ENCODE measurements at regions not wholly inside any gene's neighbourhood (a gene's known extent, or its start where the extent isn't known, plus 50 kb on each side); places are given as distances from the start of the nearest gene placed in this dataset.

DNA sequence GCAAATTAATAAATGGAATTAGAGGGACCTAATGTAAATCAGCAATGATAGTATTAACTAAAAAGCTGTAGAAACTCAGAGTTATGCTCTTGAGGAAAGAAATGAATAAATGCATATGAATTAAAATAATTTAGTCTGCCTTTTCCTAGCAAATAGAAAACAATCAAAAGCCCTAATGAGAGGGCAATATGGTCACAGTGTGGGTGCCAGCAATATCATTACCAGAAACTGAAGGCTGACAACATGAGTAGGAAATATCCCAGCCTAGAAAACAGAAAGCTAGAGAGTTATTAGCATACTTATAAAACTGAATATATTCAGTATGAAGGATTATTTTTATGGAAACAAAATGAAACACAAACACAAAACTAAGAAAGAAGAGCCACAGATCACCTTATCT lies 987.5 kb upstream of the SEL1L start:
- H3K79me2 ChIP-seq (ENCODE audit: control insufficient read depth, insufficient read depth, low read length, unreplicated experiment) = no peaks in the 10 kb centered on the region
- H3K4me3 ChIP-seq (ENCODE audit: low read depth, low read length) = no peak overlapping the region
- no peaks in the 10 kb centered on the region for H3K36me3 ChIP-seq (ENCODE audit: insufficient read depth, low read length)
- no peaks in the 10 kb centered on the region for H3K27me3 ChIP-seq (ENCODE audit: insufficient read depth, low read length)
- no peak overlapping the region for H2AFZ ChIP-seq (ENCODE audit: low read length, unreplicated experiment)
- H3K4me1 ChIP-seq (ENCODE audit: control insufficient read depth, insufficient read depth, low read length, unreplicated experiment) = no peaks in the 10 kb centered on the region
- H3K27ac ChIP-seq (ENCODE audit: low read depth, low read length) = no peak overlapping the region

DNA sequence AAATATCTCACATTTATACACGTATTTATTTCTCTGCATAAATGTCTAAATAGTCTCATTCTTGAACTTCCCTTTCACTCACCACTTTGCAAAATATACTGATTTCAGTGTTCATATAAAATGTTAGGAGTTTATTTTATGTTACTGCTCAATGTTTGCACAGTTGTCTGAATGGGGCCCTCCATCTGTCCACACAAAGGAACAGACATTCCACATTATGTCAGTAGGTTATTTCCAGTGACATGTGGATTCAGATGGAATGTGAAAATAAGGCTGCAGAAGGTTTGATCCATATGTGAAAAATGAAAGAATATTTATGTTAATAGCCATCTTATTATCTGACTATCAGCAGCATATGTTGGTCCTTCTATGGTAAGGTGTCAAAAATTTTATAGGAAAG lies 994.4 kb upstream of the SEL1L start:
- Histone ChIP-seq H3K79me2 (ENCODE audit: control insufficient read depth, insufficient read depth, low read length, unreplicated experiment) (no peaks in the 10 kb centered on the region), H3K27ac (ENCODE audit: low read depth, low read length) (no peak overlapping the region), H2AFZ (ENCODE audit: low read length, unreplicated experiment) (no peak overlapping the region), H3K36me3 (ENCODE audit: insufficient read depth, low read length) (no peaks in the 10 kb centered on the region), H3K27me3 (ENCODE audit: insufficient read depth, low read length) (no peaks in the 10 kb centered on the region), H3K4me1 (ENCODE audit: control insufficient read depth, insufficient read depth, low read length, unreplicated experiment) (no peaks in the 10 kb centered on the region), H3K4me3 (ENCODE audit: low read depth, low read length) (no peak overlapping the region)

DNA sequence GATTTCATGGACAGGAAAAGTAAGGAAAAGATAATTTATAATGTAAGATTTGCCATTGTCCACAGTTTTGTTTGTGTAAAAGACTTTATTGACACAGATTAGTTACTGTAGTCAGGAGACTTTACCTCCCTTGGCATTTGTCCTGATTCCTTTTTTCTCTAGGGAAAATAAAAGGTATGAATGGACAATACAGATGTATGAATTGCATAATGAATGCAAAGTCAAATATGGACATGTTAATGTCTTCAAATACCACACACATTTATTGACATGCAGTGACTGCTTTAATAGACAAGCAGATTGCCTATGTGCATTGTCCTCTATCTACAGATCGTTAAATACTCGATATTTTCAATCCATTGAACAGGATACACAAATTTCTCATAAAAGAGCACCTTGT lies 999.7 kb upstream of the SEL1L start:
- no peaks in the 10 kb centered on the region for H3K27me3 ChIP-seq (ENCODE audit: insufficient read depth, low read length)
- H3K27ac ChIP-seq (ENCODE audit: low read depth, low read length) = no peak overlapping the region
- no peak overlapping the region for H3K4me3 ChIP-seq (ENCODE audit: low read depth, low read length)
- no peaks in the 10 kb centered on the region for H3K4me1 ChIP-seq (ENCODE audit: control insufficient read depth, insufficient read depth, low read length, unreplicated experiment)
- no peak overlapping the region for H2AFZ ChIP-seq (ENCODE audit: low read length, unreplicated experiment)
- H3K79me2 ChIP-seq (ENCODE audit: control insufficient read depth, insufficient read depth, low read length, unreplicated experiment) = no peaks in the 10 kb centered on the region
- no peaks in the 10 kb centered on the region for H3K36me3 ChIP-seq (ENCODE audit: insufficient read depth, low read length)

DNA sequence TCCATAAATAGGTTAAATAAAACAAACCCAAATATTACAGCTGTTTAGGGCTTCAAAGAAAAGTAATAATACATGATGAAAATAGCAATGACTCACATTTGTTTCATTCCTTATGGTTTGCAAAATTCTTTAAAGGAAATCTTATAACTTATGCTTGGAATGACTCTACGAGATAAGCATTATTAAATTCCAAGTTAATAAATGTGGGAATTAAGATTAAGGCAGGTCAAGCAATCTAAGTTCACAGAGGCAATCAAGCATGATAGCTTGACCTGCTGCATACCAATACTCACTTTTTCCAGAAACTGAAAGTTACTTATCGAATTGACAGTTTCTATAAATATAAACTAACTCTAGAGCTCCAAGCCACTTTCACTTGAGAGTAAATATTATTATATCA lies 1002.9 kb upstream of the SEL1L start:
- H3K4me3 ChIP-seq (ENCODE audit: low read depth, low read length) = no peak overlapping the region
- H3K36me3 ChIP-seq (ENCODE audit: insufficient read depth, low read length) = no peaks in the 10 kb centered on the region
- H2AFZ ChIP-seq (ENCODE audit: low read length, unreplicated experiment) = no peak overlapping the region
- H3K4me1 ChIP-seq (ENCODE audit: control insufficient read depth, insufficient read depth, low read length, unreplicated experiment) = no peaks in the 10 kb centered on the region
- no peak overlapping the region for H3K27ac ChIP-seq (ENCODE audit: low read depth, low read length)
- no peaks in the 10 kb centered on the region for H3K79me2 ChIP-seq (ENCODE audit: control insufficient read depth, insufficient read depth, low read length, unreplicated experiment)
- H3K27me3 ChIP-seq (ENCODE audit: insufficient read depth, low read length) = no peaks in the 10 kb centered on the region

DNA sequence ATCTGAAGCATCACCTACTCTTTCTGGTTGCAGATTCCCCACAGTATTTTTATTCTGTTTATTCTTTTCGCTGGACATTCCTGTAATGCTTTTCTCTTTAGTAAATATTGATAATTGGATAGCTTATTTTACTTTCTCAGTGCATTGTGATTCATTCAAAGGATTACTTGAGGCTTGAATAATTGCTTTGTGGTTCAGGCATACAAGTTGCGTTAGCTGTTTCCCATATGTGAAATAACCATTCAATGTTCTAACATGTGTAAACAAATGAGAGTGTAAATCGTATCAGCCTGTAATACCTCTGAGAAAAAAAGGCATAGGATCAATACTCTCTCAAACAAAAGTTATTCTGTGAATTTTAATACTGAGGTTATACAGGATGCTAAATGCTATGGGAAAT lies 1004.2 kb upstream of the SEL1L start:
- H3K36me3 ChIP-seq (ENCODE audit: insufficient read depth, low read length) = no peaks in the 10 kb centered on the region

DNA sequence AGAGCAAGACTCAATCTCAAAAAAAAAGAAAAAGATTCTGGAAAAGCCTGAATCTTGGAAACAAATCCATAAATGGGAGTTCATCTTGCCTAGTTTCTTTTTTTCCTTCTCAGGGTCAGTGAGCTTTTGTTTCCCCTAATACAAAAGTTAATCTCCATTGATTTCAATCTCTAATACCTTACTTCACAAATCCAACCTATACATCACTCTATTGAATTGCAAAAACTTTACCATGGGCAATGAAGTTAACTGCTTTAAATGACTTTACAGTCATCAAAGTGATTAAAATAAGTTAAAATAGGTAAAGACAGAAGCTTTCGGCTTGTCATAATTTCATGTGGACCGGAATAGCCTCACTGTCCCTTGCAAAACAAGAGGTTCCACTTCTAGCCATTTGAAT lies 1012.7 kb upstream of the SEL1L start:
- no peaks in the 10 kb centered on the region for H3K4me1 ChIP-seq (ENCODE audit: control insufficient read depth, insufficient read depth, low read length, unreplicated experiment)
- H3K27ac ChIP-seq (ENCODE audit: low read depth, low read length) = no peak overlapping the region
- H3K27me3 ChIP-seq (ENCODE audit: insufficient read depth, low read length) = no peaks in the 10 kb centered on the region
- H3K79me2 ChIP-seq (ENCODE audit: control insufficient read depth, insufficient read depth, low read length, unreplicated experiment) = no peaks in the 10 kb centered on the region
- H3K4me3 ChIP-seq (ENCODE audit: low read depth, low read length) = no peak overlapping the region
- H2AFZ ChIP-seq (ENCODE audit: low read length, unreplicated experiment) = no peak overlapping the region
- H3K36me3 ChIP-seq (ENCODE audit: insufficient read depth, low read length) = no peaks in the 10 kb centered on the region

More for the DNA sequence above, 1004.2 kb upstream of the SEL1L start:
- no peaks in the 10 kb centered on the region for H3K79me2 ChIP-seq (ENCODE audit: control insufficient read depth, insufficient read depth, low read length, unreplicated experiment)
- H3K4me3 ChIP-seq (ENCODE audit: low read depth, low read length) = no peak overlapping the region
- no peak overlapping the region for H3K27ac ChIP-seq (ENCODE audit: low read depth, low read length)
- no peaks in the 10 kb centered on the region for H3K27me3 ChIP-seq (ENCODE audit: insufficient read depth, low read length)
- H2AFZ ChIP-seq (ENCODE audit: low read length, unreplicated experiment) = no peak overlapping the region
- H3K4me1 ChIP-seq (ENCODE audit: control insufficient read depth, insufficient read depth, low read length, unreplicated experiment) = no peaks in the 10 kb centered on the region

DNA sequence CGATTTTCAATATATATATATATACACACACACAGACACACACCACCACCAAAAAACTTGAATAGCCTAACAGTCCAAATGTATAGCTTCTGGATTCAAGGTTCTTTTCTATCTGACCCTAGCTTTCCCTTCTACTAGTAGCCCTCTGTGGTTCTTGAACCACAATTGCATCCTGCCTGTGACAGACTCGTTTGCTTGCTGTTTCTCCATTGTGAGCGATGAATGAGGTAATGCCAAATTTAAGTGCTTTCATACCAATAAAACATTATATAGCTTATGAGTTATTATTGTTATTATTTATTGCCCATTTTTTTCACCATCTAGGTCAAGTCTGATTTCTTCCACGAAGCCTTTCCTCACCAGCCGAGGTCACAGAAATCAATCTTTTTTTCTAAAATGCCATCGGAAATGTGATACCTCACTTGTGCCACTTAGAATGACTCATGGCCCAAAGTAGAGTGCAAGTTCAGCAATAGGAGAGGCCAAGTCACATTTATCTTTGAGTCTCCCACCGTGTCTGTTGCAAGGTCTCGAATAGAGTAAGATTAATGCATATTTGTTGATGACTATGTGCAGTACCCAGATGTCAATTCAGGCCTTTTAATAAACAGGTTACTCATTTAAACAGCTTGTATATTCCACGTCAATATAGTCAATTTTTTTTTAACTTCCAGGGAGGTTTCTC lies 1015.8 kb upstream of the SEL1L start:
- no peak overlapping the region for H2AFZ ChIP-seq (ENCODE audit: low read length, unreplicated experiment)
- no peak overlapping the region for H3K4me3 ChIP-seq (ENCODE audit: low read depth, low read length)
- H3K27ac ChIP-seq (ENCODE audit: low read depth, low read length) = no peak overlapping the region
- no peaks in the 10 kb centered on the region for H3K79me2 ChIP-seq (ENCODE audit: control insufficient read depth, insufficient read depth, low read length, unreplicated experiment)
- H3K36me3 ChIP-seq (ENCODE audit: insufficient read depth, low read length) = no peaks in the 10 kb centered on the region
- no peaks in the 10 kb centered on the region for H3K27me3 ChIP-seq (ENCODE audit: insufficient read depth, low read length)
- no peaks in the 10 kb centered on the region for H3K4me1 ChIP-seq (ENCODE audit: control insufficient read depth, insufficient read depth, low read length, unreplicated experiment)

DNA sequence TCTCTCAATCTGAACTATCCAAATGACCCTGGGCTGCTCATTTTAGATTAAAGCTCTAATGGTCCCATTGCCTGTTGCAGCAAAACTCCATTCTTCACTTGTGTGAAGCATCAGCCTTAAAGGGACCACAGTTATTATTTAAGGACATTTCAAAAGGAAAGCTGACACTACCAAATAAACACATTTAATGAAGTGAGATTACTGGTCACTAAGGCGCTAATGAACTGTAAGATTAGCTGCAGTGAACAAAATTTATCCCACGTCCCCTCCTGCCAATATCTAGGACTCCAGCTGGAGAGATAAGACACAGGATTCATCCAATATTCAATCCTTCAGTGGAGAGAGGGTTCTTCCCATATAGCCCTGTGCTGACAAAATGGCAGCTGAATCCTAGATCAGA lies 1029.2 kb upstream of the SEL1L start:
- Histone ChIP-seq H2AFZ (ENCODE audit: low read length, unreplicated experiment) (no peak overlapping the region), H3K36me3 (ENCODE audit: insufficient read depth, low read length) (no peaks in the 10 kb centered on the region), H3K4me3 (ENCODE audit: low read depth, low read length) (no peak overlapping the region), H3K27me3 (ENCODE audit: insufficient read depth, low read length) (no peaks in the 10 kb centered on the region), H3K4me1 (ENCODE audit: control insufficient read depth, insufficient read depth, low read length, unreplicated experiment) (no peaks in the 10 kb centered on the region), H3K27ac (ENCODE audit: low read depth, low read length) (no peak overlapping the region), H3K79me2 (ENCODE audit: control insufficient read depth, insufficient read depth, low read length, unreplicated experiment) (no peaks in the 10 kb centered on the region)

DNA sequence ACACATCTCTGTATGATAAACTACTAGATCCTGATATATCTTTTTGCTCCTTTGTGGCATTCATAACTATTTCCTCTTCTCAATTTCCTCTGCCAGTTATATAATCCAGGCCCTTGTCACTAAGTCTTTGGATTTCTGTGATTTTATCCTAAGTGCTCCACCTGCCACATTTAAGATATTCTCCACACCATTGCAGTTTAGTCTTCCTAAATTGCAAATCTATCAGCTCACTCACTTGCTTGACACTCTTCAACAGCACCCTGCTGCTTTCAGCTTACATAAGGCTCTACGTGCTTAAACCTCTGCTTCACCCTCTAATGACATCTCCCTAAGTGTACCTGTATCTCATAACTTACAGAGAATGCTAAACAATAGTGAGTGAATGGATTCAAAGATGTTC lies 1032.2 kb upstream of the SEL1L start:
- H3K4me3 ChIP-seq (ENCODE audit: low read depth, low read length) = no peak overlapping the region
- H3K36me3 ChIP-seq (ENCODE audit: insufficient read depth, low read length) = no peaks in the 10 kb centered on the region
- no peaks in the 10 kb centered on the region for H3K4me1 ChIP-seq (ENCODE audit: control insufficient read depth, insufficient read depth, low read length, unreplicated experiment)
- no peaks in the 10 kb centered on the region for H3K27me3 ChIP-seq (ENCODE audit: insufficient read depth, low read length)
- no peaks in the 10 kb centered on the region for H3K79me2 ChIP-seq (ENCODE audit: control insufficient read depth, insufficient read depth, low read length, unreplicated experiment)
- no peak overlapping the region for H2AFZ ChIP-seq (ENCODE audit: low read length, unreplicated experiment)
- no peak overlapping the region for H3K27ac ChIP-seq (ENCODE audit: low read depth, low read length)

DNA sequence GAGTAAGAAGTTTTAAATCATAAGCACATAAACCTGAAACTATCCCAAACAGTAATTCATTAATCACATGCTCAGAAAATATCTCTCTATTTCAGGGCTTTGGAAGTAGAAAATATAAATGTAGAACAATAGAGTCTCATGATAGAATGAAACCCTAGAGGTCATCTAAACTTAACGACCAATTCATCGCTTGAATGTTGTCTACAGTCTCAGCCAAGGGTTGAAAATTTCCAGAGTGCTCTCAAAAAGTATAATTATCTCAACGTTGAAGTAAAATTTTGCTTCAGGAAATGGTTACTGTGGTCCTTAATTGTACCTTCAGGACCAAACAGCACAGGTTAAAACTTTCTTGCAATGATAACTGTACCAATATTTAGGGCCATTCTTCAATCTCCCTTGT lies 1053.6 kb upstream of the SEL1L start:
- no peaks in the 10 kb centered on the region for H3K4me1 ChIP-seq (ENCODE audit: control insufficient read depth, insufficient read depth, low read length, unreplicated experiment)
- H3K27me3 ChIP-seq (ENCODE audit: insufficient read depth, low read length) = no peaks in the 10 kb centered on the region
- no peaks in the 10 kb centered on the region for H3K36me3 ChIP-seq (ENCODE audit: insufficient read depth, low read length)
- H3K4me3 ChIP-seq (ENCODE audit: low read depth, low read length) = no peak overlapping the region
- H3K79me2 ChIP-seq (ENCODE audit: control insufficient read depth, insufficient read depth, low read length, unreplicated experiment) = no peaks in the 10 kb centered on the region
- no peak overlapping the region for H3K27ac ChIP-seq (ENCODE audit: low read depth, low read length)
- no peak overlapping the region for H2AFZ ChIP-seq (ENCODE audit: low read length, unreplicated experiment)

DNA sequence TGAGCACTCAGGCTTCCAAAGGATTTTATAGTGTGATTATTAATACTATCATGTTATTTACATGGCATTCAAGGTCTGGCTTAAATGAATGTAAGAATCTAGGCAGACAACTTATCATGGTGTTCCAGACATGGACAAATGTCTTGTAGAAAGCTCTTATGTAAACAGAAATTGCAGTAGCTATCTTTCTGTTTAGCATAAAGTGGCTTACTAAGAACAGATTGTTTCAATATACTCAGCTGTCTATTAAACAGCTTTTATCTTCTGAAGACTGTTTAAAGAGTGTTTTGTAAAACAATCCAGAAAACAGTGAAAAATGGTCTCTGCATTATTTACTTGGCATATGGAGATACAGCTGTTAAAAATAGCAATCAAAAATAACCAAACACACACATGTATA lies 1061.8 kb upstream of the SEL1L start:
- H3K4me3 ChIP-seq (ENCODE audit: low read depth, low read length) = no peak overlapping the region
- no peak overlapping the region for H2AFZ ChIP-seq (ENCODE audit: low read length, unreplicated experiment)
- no peaks in the 10 kb centered on the region for H3K36me3 ChIP-seq (ENCODE audit: insufficient read depth, low read length)
- H3K4me1 ChIP-seq (ENCODE audit: control insufficient read depth, insufficient read depth, low read length, unreplicated experiment) = no peaks in the 10 kb centered on the region
- no peaks in the 10 kb centered on the region for H3K79me2 ChIP-seq (ENCODE audit: control insufficient read depth, insufficient read depth, low read length, unreplicated experiment)
- H3K27ac ChIP-seq (ENCODE audit: low read depth, low read length) = no peak overlapping the region
- H3K27me3 ChIP-seq (ENCODE audit: insufficient read depth, low read length) = no peaks in the 10 kb centered on the region

Data from ACC112 (cell line).